ENCODE measurements at regions not wholly inside any gene's neighbourhood (a gene's known extent, or its start where the extent isn't known, plus 50 kb on each side); places are given as distances from the start of the nearest gene placed in this dataset.

DNA sequence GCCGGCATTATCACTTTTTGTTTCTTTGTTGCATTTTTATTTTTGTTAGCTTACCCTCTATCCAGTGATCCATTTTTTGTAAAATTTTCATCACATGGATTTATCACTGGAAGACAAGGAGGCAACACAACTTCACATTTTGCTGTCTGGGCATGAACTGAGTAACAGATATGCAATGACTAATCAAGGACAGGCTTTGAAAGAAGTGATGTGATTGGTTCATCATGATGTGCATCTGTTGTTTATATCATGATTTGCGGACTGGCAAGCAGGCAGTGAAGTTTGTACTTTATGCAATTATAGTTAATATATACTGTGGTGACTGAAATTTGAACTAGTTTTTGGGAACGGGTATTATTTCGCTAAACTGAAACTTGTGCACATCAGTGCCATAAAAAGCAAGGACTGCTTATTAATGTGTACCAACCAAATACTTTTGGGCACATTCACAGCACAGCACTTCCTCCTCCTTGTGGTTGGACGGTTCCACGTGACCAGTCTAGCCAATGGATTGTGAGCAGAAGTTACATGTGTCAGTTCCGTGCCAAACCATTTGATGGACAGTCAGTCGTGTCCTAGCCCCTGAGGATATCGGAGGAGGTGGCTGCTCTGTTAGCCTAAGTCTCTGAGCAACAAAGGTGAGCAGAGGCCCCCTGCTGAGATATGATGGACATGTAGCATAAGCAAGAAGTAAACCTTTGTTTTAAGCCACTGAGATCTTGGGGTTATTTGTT, 201.4 kb upstream of the SIX2 start:
- peak; percentile 43 for DNase-seq

DNA sequence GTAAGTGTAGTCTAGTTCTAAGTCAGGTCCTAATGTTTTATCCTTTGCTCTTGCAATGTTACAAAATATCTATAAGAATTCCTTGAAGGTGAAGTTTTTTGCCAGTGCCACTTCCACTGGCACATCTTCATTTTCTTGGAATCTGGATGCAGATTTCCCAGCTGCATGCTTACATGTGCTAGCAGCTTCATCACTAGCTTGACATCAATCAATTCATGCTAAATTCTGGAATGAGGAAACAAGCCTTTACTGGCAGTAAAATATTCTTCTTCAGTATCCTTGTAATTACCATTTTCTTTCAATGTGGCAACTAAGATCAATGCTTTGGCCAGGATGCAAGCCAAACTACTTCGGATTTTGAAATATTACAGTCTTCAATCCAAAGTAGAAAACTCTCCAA, 200.6 kb upstream of the SIX2 start:
- DNase-seq, result no peak

DNA sequence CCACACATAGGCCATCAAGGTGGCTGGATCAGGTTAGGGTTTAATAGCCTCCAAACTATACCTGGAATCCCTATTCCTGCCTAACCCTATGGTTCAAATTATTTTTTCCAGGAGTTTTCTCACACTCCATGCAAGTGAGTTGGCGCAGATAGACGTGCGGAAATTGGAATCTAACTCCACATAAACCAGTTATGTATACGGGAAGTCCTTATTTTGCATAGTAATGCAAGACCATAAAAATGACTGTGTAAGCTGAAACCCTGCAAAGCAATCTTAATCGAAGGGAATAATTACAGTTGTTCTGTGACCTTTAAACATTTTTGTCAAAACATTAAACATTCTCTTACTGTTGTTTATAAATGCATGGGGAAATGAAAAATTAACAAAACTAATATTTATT, 200.1 kb upstream of the SIX2 start:
- DNase-seq, result no peak

DNA sequence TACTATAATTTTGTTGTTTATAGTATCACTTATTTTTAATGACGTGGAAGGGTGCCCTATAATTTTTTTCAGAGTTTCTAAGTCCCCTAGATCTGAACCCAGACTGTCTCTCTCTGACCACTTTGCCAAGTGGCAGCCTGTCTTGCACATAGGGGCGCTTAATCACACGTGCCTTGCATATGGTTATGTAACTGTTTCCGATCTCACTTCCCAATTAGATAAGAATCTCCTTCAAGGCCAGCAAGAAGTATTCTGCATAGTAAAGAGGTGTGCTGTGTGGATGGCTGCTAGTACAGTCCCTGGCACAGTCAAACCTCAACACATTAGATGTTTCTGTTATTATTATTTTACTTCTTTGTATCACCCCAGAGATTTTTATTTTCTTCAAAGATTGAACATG, 197.8 kb upstream of the SIX2 start:
- DNase-seq, result no peak

DNA sequence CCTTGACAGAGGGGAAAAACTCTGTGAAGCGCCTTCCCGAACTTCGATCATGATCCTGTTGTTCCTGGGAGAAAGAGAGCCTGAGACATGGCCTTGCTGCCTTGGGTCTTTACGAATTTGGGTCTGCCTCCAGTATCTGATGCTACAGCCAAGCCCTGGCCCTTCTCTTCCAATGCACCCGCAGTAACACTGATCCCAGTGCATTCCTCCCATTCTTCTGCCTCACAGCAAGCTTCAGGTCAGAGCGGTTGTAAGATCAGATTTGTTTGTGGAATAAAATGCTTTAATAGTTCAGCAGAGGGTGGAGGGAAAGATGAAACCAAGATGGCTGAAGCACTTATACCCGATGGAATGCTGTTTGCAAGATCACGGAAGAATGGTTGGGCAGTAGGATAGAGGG, 196.7 kb upstream of the SIX2 start:
- DNase-seq, result no peak

DNA sequence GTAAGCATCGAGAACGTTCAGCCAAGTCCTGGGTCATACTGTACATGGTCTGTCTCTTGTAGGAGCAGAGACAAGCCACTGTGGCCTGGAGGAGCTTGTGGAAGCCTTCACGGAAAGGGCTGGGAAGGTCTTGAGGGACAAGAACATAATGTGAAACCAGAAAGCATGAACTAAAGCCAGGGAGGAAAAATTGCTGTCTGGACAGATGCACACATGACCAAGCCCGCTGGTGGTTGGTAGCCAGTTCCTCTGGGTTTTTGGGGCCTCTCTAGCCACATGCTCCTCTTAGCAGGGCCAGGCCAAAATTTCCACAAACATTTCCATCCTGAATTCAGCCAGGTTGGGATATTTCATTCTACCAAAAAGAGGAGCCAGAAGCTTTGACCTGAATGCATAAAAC, 196.2 kb upstream of the SIX2 start:
- no peak for DNase-seq

DNA sequence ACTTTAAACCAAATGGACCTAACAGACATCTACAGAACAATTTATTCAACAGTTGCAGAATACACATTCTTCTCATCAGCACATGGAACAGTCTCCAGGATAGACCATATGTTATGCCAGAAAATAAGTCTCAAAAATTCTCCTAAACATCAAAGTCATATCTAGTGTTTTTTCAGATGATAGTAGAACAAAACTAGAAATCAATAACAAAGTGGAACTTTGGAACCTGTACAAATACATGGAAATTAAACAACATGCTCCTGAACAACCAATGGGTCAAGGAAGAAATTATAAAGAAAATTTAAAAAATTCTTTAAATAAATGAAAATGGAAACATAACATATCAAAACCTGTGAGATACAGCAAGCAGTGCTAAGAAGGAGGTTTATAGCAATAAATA, 194.1 kb upstream of the SIX2 start:
- no peak for DNase-seq

DNA sequence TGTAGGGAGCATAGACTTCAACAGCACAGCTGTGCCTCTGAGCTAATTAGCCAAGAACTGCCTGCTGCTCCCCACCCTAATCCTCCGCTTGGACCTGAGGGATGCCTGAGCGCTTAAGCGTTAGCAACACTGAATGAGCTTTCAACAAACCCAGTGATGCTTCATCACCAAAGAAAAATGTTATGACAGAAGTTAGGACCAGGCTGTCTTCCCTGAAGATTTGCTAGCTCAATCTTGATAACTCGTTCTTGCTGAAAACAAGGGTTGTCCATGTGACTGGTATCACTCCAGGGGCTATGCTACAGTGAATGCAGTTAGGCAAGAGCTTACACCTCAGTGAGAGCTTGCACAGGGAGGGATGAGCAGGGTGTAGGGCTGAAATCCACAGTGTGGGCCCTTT, 190.7 kb upstream of the SIX2 start:
- peak; percentile 88 for DNase-seq

DNA sequence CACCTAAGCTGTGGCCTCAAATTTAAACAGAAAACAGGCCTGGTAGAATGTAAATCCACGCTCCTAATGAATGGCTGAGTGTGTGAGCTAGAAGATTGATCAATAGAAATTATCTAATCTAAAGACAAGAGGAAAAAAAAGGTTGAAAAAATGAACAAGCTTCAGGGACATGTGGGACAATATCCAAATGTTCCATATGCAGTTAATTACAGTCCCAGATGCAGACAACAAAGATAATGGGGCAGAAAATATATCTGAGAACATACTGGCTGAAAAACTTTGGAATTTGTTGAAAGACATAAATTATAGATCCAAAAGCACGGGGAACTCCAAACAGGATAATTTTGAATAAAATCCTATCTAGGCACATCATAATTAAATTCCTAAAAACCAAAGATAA, 186.7 kb upstream of the SIX2 start:
- no peak for DNase-seq

DNA sequence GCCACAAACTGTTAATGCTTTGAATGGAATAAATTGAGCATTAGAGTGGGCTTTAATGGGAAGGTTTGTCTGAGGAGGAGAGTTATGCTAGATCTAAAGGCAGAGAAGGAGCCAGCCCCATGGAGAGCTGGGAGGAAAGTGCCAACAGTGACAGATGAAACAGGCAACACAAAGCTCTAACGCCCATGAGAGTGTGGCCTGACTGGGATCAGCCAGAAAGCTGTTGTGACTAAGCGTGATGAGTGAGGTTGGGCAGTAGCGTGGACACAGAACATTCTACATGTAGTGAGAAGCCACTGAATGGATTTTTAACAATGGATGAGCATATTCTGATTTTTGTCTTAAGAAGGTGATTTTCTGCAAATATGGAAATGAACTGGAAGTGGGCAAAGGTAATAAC, 185.3 kb upstream of the SIX2 start:
- DNase-seq, result peak; percentile 66

DNA sequence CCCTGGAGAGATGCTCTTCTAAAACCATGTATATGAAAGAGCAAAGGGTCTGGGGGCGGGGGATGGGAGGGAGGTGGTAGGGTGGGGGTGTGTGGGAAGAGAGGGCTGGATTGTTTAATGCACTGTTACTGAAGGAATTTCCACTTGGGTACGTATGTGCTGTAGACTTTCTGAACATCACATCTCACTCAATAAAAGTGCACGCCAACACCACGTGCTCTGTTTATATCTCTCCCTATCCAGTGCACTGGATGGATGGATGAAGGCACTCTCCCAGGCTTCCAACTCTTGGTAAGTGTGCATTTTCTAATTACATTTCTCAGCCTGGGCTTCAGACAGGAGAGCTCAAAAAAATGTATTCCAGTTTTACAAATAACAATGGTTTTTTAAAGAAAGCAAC, 184.3 kb upstream of the SIX2 start:
- DNase-seq, result no peak

DNA sequence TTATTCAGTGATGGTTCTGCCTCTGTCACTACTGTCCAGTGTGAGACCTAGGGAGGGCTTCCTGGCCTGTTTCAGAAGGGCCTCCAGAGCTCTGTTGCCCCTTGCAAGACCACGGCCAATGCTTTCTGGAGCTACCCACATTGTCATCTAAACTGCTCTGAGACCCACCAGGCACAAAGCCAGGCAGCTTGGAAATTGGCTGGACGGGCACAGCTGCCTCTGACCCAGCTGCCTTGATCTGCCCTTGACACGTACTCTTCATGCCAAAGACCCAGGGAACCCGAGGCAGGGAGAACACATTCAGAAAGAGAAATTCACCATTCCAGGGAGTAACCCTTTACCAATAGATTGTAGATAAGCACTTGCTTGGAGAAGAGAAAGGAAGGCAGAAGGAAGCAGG, 183.7 kb upstream of the SIX2 start:
- peak; percentile 90 for DNase-seq

DNA sequence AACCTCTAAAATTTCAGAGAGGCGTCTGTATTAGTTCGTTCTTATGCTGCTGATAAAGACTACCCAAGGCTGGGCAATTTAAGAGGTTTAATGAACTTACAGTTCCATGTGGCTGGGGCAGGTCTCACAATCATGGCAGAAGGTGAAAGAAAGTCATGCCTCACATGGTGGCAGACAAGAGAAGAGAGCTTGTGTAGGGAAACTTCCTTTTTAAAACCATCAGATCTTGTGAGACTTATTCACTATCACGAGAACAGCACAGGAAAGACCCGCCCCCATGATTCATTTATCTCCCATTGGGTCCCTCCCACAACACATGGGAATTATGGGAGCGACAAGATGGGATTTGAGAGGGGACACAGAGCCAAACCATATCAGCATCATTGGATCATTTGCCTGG, 183.2 kb upstream of the SIX2 start:
- DNase-seq, result peak; percentile 14

DNA sequence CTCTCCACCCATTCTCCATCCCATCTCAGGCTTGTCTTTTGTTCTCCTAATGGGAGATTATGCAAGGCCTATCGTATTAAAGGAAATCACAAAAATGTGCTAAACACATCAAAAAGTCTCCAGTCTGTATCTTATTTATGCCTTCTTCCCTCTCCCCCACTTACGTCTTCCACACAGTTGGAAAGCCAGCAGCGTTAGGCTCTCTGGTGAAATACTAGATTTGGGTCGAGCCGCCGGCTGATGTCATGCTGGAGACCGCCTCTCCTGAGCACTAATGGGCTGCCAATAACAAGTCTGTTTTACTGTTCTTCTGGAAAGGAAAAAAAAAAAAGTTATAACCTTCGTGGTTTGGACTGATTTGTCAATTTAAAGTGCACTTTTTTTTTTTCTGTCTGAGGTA, 182.7 kb upstream of the SIX2 start:
- DNase-seq, result peak; percentile 88

DNA sequence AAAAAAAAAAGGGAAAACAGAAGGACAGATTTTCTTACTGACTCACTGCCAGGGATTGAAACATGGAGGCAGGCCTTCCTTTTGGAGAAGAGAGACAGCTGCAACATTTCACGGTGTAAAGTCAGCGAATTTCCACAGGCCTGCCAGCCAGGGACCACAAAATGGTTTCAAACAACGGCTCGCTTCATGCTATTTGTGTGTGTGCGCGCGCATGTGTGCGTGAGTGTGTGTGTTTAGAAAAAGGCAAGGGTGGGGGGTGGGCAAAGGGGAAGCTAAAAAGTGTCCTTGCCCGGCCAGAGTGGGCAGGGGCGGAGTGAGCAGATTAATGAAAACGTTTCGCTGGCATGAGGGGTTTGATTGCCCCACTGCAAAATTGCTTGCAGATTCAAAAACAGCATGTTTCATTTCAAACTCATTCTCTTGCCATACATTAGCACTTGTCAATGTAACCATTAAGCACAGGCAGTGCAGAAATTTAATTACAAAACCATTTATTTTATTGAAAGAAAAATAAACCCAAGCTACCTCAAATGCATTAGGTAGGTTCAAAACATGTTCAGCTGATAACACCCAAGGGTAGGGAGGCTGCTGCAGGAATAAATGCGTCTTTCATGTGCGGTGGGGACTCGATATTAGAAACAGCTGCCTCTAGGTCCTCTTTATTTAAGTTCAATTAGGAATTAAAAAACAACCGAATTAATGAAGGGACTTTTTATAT, 182.1 kb upstream of the SIX2 start:
- peak; percentile 95 for DNase-seq

DNA sequence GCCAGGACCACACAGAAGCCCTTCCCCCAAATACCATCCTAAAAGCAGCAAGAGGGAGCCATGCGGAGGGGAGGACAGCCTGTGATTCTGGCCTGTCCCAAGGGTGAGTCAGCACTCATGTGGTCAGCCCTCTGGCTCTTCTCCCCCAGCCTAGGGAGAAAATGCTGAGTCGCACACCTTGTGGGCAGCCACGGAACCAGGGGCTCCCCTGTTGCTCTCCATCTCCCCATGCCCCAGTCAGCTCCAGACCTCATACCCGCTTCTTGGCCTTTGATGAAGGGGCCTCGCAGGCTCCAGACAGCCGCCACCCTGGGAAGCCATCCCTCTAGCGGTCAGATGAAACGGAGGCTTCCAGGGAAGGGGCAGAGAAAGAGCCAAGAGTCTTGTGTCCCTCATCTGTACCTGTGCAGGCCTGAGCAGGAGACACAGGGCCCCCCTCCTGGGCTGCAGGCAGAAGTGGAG, 181.3 kb upstream of the SIX2 start:
- DNase-seq, result no peak

DNA sequence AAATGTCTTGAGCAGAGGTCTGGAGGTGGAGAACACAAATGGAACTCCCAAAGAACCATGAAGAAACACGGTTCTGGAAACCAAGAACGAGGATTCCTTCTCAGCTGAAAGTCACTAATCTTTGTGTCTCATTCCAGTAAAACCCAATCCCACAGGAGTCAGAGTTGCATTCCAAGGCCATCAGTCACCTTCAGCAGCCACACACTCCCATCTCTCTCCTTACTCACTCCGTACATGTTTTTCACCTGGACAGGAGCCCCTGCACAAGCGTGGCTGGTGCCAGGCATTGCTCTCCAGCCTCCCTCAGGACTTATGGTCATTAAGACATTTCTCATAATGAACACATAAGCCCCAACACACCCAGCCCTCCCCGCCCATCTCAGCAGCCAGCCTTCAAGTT, 175.4 kb upstream of the SIX2 start:
- no peak for DNase-seq

DNA sequence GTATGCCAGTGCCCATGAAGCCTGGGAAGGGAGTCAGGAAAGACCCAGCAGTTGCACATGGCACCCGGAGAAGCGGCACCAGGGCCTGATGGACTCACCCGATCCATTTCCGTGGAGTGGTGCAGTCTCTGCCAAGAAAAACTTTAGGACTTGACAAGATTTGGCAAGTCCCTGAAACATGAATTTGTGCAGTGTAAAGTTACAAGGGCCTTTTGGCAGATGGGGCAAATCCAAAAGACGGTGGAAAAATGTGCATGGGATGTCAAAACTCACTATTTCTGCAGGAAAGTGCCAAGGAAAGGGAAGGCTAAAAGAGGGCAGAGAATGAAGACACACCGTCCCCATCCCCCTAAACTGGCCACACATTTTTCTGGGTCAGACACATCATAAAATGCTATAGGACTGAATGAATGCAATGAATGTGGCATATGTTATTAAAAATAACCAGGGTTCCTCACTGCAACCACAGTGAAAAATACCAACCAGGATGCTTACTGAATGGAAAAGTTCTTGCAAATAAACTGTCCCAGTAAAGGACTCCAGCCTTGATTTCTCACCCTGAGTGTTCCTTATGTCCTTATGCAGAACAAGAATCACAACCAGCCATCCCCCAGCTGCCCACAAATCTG, 173.5 kb upstream of the SIX2 start:
- DNase-seq, result peak; percentile 75

DNA sequence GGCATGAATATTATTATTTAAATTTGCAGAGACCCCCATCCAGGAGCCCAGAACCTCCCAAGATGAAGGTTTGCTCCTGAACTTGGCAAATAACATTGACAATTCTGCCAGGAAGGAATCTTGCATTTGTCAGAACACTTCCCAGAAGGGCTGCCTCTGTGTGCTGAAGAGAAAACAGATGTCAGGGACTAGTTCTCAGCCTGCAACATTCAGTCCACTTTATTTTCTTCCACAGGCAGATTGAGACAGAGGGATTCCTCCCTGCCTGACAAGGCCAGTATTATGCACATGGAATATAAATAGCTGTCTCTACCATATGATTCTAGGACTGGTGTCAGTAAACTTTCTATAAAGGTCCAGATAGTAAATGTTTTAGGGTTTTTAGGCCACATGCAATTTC, 171.5 kb upstream of the SIX2 start:
- DNase-seq, result peak; percentile 72

DNA sequence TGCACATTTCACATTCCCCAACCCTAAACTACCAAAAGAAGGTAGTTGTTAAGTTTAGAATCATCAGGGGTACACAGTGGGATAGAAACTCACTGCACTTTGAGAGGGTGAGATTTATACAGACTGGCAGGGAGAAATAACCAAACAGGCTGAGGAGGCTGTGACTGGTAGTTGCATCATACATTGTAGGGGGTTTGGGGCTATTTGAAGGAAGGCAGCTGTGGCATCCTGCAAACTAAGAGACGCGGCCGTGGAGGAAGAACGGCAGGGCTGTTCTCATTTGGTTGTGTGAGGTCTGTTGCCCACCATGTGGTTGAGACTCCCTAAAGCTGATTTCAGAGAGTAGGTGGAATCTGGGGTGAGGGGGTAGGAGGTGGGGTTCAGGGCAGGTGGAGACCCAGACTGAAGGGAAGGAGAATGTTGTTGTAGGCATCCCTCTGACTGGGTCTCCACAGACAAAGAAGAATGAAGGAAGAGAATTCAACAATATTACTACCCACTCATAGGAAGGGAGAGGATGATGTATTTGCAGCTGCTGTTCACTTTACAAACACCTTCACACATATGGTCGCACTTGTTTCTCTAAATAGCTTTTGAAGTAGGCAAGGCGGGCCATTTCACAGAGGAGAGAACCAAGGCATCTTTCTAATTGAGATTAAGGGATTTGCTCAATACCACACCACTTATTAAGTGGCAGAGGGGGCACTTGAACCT, 170.9 kb upstream of the SIX2 start:
- DNase-seq, result peak; percentile 48

DNA sequence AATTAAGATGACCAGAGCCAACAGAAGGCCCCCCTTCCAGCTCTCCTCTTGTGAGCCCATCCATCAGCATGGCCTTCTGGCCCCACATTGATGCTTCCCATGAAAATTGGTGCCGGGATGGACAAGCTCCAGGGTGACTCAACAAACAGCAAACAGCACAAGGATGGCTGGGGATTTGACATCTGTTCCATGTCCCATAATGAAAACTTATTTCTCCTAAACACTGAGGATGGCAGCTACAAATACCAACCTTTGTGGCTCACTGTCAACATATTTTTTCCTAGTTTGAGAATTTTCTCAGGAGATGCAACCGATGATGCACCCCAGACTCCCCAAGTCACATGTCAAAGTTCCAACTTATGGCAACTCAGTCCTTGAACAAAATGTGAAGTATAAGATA, 169.6 kb upstream of the SIX2 start:
- DNase-seq, result no peak

DNA sequence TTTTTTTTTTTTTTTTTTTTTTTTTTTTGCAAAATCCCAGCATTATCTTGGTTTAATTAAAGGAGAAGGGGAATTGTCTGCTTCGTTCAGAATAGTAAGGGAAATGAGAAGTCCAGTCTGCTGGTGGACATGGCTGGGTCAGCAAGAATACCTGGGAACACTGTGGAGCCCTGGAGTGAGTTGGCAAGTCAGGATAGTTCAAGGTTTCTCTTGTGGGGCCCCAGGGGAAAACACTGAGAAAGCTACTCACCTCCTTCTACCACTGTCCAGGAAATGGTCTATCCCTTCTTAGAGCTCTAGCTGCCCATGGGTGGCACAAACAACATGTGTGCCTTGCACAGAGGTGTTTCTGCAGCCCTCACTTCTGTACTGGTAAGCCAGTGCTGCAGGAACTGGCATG, 169.1 kb upstream of the SIX2 start:
- DNase-seq, result no peak

DNA sequence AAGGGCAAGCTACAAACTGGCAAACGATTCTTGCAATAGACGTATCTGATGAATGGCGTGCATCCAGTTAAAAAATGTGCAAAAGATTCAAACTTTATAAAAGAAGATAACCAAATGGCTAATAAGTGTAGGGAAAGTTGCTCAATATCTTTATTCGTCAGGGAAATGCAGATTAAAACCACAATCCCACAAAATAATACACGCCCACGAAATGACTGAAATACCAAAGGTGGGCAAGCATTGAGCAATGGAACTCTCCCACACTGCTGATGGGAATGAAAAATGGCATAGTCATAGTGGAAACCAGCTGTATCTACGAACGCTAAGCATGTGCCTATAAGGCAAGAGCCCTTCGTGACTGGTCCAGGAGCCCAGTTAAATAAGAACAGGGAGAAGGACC, 168.6 kb upstream of the SIX2 start:
- no peak for DNase-seq

Data from tongue (tissue), 1 donor.